ENCODE measurements at regions not wholly inside any gene's neighbourhood (a gene's known extent, or its start where the extent isn't known, plus 50 kb on each side); places are given as distances from the start of the nearest gene placed in this dataset.

DNA sequence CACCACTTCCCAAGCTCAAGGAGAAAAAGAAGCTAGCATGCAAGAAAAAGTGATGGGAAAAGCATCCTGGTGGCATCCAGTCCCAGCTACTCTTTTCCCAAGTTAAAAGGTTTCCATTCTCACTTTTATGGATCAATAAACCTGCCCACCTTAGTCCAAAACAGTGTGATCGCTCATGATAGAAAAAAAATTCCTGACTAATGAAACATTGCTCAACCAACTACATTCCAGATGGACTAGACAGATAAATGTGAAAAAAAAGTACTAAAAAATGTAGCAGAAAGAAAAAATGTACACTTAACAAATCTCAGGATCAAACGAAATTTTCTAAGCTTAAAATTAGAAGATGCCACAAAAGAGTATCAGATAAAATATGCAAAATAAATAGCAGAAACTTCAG lies 312.2 kb downstream of the TMA16 start:
- intact Hi-C loops (cut with micrococcal nuclease) = no loop called here
- no peaks in the 10 kb centered on the region for H3K9me3 Mint-ChIP-seq (ENCODE audit: unreplicated experiment)
- no peak overlapping the region for H3K4me3 Mint-ChIP-seq (ENCODE audit: unreplicated experiment)
- no peak for DNase-seq (ENCODE audit: unreplicated experiment)
- H3K36me3 Mint-ChIP-seq (ENCODE audit: insufficient read depth, unreplicated experiment) = no peaks in the 10 kb centered on the region
- CTCF ChIA-PET = interaction anchor here (0.5 to 0.7 kb wide), 2 partner anchors 139 to 1257 kb away, joined by 3 to 5 read pairs; no protein-coding TSS in a partner anchor
- no peak overlapping the region for H3K27ac Mint-ChIP-seq (ENCODE audit: low read depth, unreplicated experiment)
- no peaks in the 10 kb centered on the region for H3K27me3 Mint-ChIP-seq (ENCODE audit: insufficient read depth, unreplicated experiment)
- H3K4me1 Mint-ChIP-seq (ENCODE audit: insufficient read depth, unreplicated experiment) = peaks cover 12% of the 10 kb centered on the region
- BruUV-seq (replicated peaks) = no TSS peak
- POLR2A ChIA-PET = interaction anchor here (0.6 kb wide), 1 partner anchor 44 kb away, joined by 4 read pairs; no protein-coding TSS in a partner anchor
- no peak for TF ChIP-seq CTCF (IDR thresholded peaks at IDR 0.05; ENCODE audit: unreplicated experiment)

DNA sequence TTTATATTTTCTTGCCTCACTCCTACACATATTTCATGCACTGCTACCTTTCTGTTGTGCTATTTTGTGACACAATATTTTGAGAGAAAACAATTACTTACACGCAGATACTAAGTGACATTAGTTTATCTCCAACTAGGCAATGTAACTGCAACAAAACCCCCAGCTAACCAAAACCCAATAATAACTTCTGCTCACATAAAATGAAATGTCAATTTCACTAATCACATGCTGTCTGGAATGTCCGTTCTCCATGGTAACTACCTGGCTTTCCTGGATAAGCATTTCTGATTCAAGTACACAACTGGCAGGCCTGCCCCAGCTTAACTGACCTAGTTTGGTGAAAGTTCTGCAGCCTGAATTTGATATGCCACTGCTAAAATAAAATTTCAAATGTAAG lies 313.5 kb downstream of the TMA16 start:
- no TSS peak for BruUV-seq (replicated peaks)
- peaks cover 12% of the 10 kb centered on the region for H3K4me1 Mint-ChIP-seq (ENCODE audit: insufficient read depth, unreplicated experiment)
- intact Hi-C loops (cut with micrococcal nuclease) = no loop called here
- no peak overlapping the region for H3K4me3 Mint-ChIP-seq (ENCODE audit: unreplicated experiment)
- ChIA-PET POLR2A (no interaction called here), CTCF (interaction anchor here (0.7 to 0.8 kb wide), 2 partner anchors 224 to 924 kb away, joined by 3 to 4 read pairs; no protein-coding TSS in a partner anchor)
- H3K27ac Mint-ChIP-seq (ENCODE audit: low read depth, unreplicated experiment) = peak overlapping the region; percentile 8
- no peaks in the 10 kb centered on the region for H3K27me3 Mint-ChIP-seq (ENCODE audit: insufficient read depth, unreplicated experiment)
- no peaks in the 10 kb centered on the region for H3K9me3 Mint-ChIP-seq (ENCODE audit: unreplicated experiment)
- TF ChIP-seq CTCF (IDR thresholded peaks at IDR 0.05; ENCODE audit: unreplicated experiment) = no peak
- H3K36me3 Mint-ChIP-seq (ENCODE audit: insufficient read depth, unreplicated experiment) = no peaks in the 10 kb centered on the region
- DNase-seq (ENCODE audit: unreplicated experiment) = no peak

- peak; percentile 43 for DNase-seq (ENCODE audit: unreplicated experiment)
- Mint-ChIP-seq H3K27ac (ENCODE audit: low read depth, unreplicated experiment) (peak overlapping the region; percentile 59), H3K4me1 (ENCODE audit: insufficient read depth, unreplicated experiment) (peaks cover 12% of the 10 kb centered on the region), H3K27me3 (ENCODE audit: insufficient read depth, unreplicated experiment) (no peaks in the 10 kb centered on the region), H3K36me3 (ENCODE audit: insufficient read depth, unreplicated experiment) (no peaks in the 10 kb centered on the region), H3K9me3 (ENCODE audit: unreplicated experiment) (no peaks in the 10 kb centered on the region), H3K4me3 (ENCODE audit: unreplicated experiment) (no peak overlapping the region)
- TF ChIP-seq CTCF (IDR thresholded peaks at IDR 0.05; ENCODE audit: unreplicated experiment) = no peak
- CTCF ChIA-PET = interaction anchor here (1.1 kb wide), 1 partner anchor 256 kb away, joined by 3 read pairs; no protein-coding TSS in a partner anchor
- POLR2A ChIA-PET = interaction anchor here (1.2 kb wide), 1 partner anchor 17 kb away, joined by 3 read pairs; no protein-coding TSS in a partner anchor
- no TSS peak for BruUV-seq (replicated peaks)
- intact Hi-C loops (cut with micrococcal nuclease) = no loop called here
Observed at GRCh38 chr4:163810755-163811154, 316.3 kb downstream of the TMA16 start.

DNA sequence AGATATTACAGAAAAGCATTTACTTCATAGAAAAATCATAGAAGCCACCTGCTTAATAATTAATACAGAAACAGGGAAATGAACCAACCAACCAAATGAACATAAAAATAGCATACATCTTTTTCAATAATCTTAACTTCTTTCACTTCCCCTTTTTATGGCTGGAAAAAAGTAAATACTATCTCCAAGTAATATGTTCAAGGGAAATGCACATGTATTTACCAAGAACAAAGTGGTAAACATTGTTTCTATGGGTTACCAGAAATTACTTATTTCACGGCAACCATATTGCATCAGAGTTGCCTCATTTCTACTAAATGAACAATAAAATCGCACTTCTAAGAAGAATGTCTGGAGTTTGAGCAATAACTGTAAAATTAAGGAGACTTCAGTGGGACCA lies 321.3 kb downstream of the TMA16 start:
- TF ChIP-seq CTCF (IDR thresholded peaks at IDR 0.05; ENCODE audit: unreplicated experiment) = no peak
- DNase-seq (ENCODE audit: unreplicated experiment) = no peak
- intact Hi-C loops (cut with micrococcal nuclease) = no loop called here
- no peaks in the 10 kb centered on the region for H3K36me3 Mint-ChIP-seq (ENCODE audit: insufficient read depth, unreplicated experiment)
- no peak overlapping the region for H3K27ac Mint-ChIP-seq (ENCODE audit: low read depth, unreplicated experiment)
- no peaks in the 10 kb centered on the region for H3K9me3 Mint-ChIP-seq (ENCODE audit: unreplicated experiment)
- H3K4me3 Mint-ChIP-seq (ENCODE audit: unreplicated experiment) = no peak overlapping the region
- H3K4me1 Mint-ChIP-seq (ENCODE audit: insufficient read depth, unreplicated experiment) = peaks cover 6% of the 10 kb centered on the region
- H3K27me3 Mint-ChIP-seq (ENCODE audit: insufficient read depth, unreplicated experiment) = no peaks in the 10 kb centered on the region
- POLR2A ChIA-PET = no interaction called here
- CTCF ChIA-PET = no interaction called here
- BruUV-seq (replicated peaks) = no TSS peak

Data from MCF 10A (cell line).